D721Med (cell line): ENCODE measurements at regions not wholly inside any gene's neighbourhood (a gene's known extent, or its start where the extent isn't known, plus 50 kb on each side); places are given as distances from the start of the nearest gene placed in this dataset.

ENCODE experiments used
- DNase-seq: peaks from one replicate; pipeline ENCODE4 v3.0.0; 2011; ENCODE audit warnings: low spot score; ENCODE audit not compliant: insufficient read length
- FAIRE-seq: peaks from 2 replicates; lab custom pipeline; 2011; peaks lifted over from hg19 to GRCh38; lab: Jason Lieb, UNC
- TF ChIP-seq, protein P1 (sequence below): IDR thresholded peaks from 2 replicates; pipeline ENCODE4 v1.5.1; 2012; ENCODE audit warnings: mild to moderate bottlenecking, control low read depth; ENCODE audit not compliant: insufficient read depth; ENCODE audit errors: missing control alignments

- TF ChIP-seq, protein P1, sequence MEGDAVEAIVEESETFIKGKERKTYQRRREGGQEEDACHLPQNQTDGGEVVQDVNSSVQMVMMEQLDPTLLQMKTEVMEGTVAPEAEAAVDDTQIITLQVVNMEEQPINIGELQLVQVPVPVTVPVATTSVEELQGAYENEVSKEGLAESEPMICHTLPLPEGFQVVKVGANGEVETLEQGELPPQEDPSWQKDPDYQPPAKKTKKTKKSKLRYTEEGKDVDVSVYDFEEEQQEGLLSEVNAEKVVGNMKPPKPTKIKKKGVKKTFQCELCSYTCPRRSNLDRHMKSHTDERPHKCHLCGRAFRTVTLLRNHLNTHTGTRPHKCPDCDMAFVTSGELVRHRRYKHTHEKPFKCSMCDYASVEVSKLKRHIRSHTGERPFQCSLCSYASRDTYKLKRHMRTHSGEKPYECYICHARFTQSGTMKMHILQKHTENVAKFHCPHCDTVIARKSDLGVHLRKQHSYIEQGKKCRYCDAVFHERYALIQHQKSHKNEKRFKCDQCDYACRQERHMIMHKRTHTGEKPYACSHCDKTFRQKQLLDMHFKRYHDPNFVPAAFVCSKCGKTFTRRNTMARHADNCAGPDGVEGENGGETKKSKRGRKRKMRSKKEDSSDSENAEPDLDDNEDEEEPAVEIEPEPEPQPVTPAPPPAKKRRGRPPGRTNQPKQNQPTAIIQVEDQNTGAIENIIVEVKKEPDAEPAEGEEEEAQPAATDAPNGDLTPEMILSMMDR, result no peak
- FAIRE-seq, result no peak
- DNase-seq, result no peak
Measured at GRCh38 chr11:113574586-113574985, 99.4 kb upstream of the DRD2 start.

- no peak for FAIRE-seq
- no peak for DNase-seq
Measured at GRCh38 chr11:113574171-113574570, 99.0 kb upstream of the DRD2 start.

GRCh38 chr11:113572136-113572735 is 97.0 kb upstream of the DRD2 start:
- DNase-seq, result no peak
- TF ChIP-seq, protein P1, result no peak
- FAIRE-seq, result no peak

More at GRCh38 chr11:113574171-113574570, 99.0 kb upstream of the DRD2 start:
- TF ChIP-seq, protein P1, result no peak

GRCh38 chr11:113571531-113571930 is 96.3 kb upstream of the DRD2 start:
- TF ChIP-seq, protein P1, result no peak
- DNase-seq (no peak), FAIRE-seq (no peak)

- DNase-seq, result no peak
- no peak for FAIRE-seq
- TF ChIP-seq, protein P1, result no peak
Measured at GRCh38 chr11:113570906-113571305, 95.7 kb upstream of the DRD2 start.

DNA sequence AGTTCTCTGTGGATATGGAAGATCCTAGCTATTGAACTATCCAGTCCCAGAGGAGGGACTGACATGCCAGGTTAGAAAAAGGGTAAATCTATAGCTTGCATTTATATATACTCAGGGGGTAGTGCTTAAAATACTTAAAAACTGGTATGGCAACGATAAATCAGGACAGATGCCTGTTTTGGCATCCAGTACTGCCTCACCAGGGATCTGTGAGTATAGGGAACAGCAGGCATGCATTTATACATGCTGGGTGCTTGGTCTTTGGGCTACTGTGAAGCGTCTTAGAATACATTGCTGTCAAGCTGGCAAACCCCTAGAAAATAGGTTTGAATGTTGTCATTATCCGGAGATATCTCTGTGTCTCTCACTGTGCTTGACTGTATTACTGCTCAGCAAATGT is 94.2 kb upstream of the DRD2 start:
- FAIRE-seq (no peak), DNase-seq (no peak)
- TF ChIP-seq, protein P1, result no peak

DNA sequence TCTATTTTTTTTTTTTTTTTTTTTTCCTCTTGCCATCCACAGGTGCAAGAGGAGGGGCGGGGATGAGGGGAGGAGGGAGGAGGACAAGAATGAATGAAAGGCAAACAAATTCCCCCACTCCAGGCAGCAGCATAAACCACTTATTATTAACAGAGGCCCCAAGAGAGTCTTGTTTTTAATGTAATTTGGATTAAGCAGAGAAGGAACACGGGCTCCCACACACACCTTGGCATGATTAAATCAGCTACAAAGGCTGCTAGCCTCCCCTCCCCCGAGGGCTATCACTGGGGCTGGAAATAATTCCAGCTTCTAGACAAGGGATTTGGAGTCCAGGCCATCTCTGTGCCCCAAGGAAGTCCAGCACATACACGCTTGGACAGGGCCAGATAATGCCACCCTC is 93.4 kb upstream of the DRD2 start:
- no peak for DNase-seq
- FAIRE-seq, result no peak
- TF ChIP-seq, protein P1, result no peak
